Breast epithelium (tissue), 3 donors: ENCODE measurements at regions not wholly inside any gene's neighbourhood (a gene's known extent, or its start where the extent isn't known, plus 50 kb on each side); places are given as distances from the start of the nearest gene placed in this dataset.

Experiments
- POLR2A ChIP-seq: fragments of 450-650 bp; IDR thresholded peaks from one replicate; pipeline ENCODE4 v1.6.1; 2016; ENCODE audit warnings: antibody characterized with exemption, mild to moderate bottlenecking, moderate library complexity
- TF ChIP-seq, protein P1 (sequence below), 3 donors: fragments of 450-650 bp; IDR thresholded peaks; one replicate each; pipeline ENCODE4 v1.5.1; 2016 to 2017; ENCODE audit warnings: antibody characterized with exemption in 3 of 3, mild to moderate bottlenecking in 3 of 3, moderate library complexity in 3 of 3

DNA sequence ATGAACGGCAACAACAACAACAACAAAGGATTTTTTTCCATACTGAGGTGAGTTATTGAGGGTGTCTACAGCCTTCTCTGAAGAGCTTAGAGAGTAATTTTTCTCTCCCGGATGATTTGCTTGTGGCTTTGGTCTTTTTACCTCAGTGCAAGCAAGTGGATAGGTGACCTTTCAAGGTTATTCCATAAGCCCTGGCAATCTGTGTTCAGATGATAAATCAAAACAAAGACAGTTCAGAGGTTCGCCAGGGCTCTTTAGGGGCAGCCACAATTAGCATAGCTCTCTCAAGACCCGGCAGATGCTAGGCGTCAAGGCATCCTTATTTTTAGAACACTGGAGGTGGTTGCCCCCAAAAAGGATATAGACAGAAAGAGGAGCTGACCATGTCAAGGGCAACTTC lies 417.9 kb upstream of the C9orf72 start:
- TF ChIP-seq, protein P1, sequence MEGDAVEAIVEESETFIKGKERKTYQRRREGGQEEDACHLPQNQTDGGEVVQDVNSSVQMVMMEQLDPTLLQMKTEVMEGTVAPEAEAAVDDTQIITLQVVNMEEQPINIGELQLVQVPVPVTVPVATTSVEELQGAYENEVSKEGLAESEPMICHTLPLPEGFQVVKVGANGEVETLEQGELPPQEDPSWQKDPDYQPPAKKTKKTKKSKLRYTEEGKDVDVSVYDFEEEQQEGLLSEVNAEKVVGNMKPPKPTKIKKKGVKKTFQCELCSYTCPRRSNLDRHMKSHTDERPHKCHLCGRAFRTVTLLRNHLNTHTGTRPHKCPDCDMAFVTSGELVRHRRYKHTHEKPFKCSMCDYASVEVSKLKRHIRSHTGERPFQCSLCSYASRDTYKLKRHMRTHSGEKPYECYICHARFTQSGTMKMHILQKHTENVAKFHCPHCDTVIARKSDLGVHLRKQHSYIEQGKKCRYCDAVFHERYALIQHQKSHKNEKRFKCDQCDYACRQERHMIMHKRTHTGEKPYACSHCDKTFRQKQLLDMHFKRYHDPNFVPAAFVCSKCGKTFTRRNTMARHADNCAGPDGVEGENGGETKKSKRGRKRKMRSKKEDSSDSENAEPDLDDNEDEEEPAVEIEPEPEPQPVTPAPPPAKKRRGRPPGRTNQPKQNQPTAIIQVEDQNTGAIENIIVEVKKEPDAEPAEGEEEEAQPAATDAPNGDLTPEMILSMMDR (IDR thresholded peaks at IDR 0.05), result no peak
- TF ChIP-seq POLR2A, result no peak
